SKM-1 treated with dmso at 0.1 percent for 144 hours (cell line): ENCODE measurements at regions not wholly inside any gene's neighbourhood (a gene's known extent, or its start where the extent isn't known, plus 50 kb on each side); places are given as distances from the start of the nearest gene placed in this dataset.

Experiments
- DNase-seq: peaks from one replicate; lab custom pipeline; 2025; ENCODE audit not compliant: unreplicated experiment; lab: John Stamatoyannopoulos, UW

DNA sequence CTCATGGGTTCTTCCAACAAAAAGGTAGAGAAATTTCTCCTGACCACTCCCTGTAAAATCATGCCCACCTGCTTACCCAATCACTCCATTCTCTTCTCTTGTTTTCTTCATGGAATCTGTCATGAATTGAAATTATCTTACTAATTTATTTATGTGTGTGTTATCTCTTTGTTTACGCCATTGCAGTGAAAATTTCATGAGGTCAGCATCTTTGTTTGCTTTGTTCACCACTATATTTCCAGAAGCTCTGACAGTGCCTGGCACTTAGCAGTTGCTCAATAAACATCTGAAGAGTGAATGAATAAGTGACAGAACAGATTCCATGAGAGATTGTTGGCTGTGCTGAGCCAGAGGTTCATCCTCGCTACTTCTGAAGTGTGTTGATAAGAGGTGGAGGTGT is 329.5 kb downstream of the NXPE2 start:
- no peak for DNase-seq

DNA sequence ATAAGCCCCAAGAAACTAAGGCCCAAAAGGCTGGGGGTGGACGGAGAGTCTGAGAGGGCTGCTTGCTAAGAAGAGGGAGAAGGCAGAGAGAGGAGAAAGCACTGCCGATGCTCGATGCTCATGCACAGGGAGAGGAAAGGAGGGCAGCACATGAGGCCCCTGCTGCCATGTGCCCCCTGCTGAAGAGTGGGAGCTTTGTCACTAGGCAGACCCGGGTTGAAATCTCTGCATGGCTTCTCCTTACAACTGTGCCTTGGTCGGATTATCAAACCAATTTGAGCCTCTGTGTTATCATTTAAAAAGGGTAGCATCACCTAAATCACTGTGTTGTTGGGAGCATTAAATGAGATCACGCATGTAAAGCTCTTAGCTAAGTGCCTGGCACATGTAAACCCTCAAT is 330.5 kb downstream of the NXPE2 start:
- no peak for DNase-seq

DNA sequence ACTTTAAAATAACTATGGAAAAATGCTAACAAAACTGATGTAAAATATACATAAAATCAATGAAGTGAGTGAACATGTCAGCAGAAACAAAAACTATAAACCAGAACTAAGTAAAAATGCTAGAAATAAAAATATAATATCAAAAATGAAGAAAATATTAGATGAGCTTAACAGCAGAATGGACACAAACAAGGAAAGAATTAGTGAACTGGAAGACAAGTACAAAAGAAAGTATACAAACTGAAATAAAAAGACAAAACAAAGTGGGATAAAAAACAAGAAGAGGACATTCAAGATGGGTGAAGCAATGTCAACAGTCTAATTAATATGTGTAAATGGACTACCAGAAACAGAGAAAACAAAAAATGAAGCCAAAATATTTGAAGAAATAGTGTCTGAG is 339.2 kb downstream of the NXPE2 start:
- no peak for DNase-seq

DNA sequence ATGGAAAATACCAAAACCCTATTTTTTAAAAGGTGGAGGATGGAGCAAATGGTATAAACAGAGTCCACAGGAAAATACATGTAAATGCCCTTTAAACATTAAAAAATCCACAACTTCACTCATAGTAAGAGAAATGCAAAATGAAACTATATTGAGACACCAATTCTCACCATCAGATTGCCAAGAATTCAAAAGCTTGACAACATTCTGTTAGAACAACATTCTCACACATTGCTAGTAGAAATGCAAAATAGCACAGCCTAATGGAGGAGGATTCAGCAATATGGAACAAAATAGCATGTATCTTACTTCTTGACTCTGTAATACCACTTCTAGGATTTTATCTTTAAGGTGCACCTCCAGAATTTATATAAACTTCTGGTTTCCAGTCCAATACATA is 351.8 kb downstream of the NXPE2 start:
- no peak for DNase-seq

DNA sequence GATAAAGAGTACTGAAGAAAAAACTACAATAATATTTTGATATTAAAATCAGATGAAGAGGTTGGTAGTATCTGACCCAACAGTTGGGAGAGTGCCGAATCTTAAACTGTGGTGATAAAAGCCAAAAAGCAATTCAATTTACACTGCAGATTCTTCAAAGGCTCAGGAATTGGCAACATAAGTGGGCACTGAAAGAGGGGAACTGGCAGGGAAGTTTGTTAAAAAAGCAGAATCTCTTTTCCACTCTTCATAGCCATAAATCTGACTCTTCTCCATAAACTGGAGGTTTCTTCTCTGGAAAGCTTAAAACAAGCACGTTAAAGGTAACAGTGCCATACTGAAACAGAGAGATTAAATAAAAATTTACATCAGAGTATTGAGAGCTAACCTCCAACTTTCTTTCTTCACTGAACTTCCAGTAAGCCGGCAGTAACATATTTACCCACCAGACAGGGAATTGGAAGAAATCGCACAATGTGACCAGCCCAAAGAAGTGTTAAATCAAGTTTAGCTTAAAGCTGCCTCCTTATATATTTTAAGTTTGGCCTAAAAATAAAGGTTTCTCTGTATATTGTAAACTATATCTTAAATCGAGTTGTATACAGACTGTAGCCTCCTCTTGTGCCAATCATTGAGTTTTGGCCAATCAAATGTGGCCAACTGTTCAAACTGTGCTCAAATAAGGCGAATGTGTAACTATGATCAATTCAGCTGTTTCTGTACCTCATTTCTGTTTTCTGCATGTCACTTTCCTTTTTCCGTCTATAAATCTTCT is 358.3 kb downstream of the NXPE2 start:
- DNase-seq: no peak

DNA sequence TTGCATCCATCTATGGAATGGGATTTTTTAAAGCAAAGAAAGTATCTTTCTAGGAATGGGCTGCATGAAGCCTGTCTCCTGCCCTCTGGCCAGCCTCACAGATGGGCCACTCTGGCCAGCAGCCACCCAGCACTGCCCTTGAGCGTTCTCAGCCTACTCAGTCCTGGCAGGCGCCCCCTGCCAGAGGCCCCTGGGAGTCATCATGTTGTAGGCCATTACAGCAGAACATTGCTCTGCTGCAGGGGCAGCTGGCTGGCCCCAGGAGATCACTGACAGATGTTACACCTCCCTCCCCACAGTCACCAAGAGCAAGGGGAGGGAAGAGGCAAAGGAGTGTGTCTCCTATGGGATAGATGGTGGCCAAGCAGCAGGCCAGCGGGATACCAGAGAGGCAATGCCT is 363.7 kb downstream of the NXPE2 start:
- DNase-seq: no peak

DNA sequence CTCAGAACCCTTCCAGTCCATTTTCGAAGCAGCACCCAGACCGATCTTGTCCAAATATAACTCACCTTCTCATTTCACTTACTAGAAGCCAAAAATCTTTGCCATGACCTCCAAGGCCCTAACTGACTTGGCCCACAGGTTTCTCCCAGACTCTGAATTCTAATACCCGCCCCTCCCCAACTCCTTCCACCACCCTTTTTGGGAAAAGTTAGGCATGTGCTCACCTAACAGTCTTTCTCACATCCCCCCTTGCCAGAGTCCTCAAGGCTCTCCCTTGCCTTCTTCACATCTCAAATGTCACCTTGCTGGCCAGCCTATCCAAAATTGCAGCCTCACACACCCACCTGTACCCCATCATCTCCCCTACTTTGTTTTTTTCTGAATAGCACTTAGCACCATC is 369.3 kb downstream of the NXPE2 start:
- no peak for DNase-seq

DNA sequence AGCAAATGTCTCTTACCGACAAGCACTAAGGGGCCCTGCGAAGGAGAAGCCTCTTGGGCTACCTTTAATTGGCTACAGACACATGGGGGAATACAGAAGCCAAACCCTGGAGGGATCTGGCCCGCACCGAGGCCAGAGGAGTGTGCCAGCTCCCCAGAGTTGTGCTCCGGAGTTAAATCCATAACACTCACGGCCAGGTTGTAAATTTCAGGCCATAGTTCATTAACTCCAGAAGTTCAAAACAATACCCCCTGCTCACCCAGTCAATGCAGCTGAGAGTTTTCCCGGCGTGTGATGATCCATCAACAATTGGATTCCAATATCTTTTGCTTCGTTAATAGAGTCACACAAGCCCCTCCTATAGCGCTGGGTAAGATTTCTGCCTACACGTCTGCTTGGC is 371.5 kb downstream of the NXPE2 start:
- DNase-seq: no peak

DNA sequence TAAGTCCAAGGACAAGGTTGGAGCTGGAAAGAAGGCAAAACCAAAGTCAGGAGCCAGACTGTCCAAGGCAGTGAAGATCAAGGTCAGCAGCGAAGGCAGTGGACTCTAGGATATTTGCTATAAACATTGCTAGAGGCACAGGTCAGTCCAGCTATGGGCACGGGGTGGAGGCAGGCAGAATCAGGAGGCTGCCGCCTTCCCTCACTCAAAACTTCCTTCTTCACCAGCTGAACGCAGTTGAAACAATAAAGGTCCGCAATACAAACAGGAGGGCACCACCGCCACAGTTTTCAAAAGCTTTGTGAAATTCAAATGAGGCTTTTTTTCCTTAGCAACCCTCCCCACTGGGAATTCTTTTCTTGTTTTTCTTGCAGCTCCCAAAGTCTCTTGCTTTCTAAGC is 372.4 kb downstream of the NXPE2 start:
- no peak for DNase-seq

DNA sequence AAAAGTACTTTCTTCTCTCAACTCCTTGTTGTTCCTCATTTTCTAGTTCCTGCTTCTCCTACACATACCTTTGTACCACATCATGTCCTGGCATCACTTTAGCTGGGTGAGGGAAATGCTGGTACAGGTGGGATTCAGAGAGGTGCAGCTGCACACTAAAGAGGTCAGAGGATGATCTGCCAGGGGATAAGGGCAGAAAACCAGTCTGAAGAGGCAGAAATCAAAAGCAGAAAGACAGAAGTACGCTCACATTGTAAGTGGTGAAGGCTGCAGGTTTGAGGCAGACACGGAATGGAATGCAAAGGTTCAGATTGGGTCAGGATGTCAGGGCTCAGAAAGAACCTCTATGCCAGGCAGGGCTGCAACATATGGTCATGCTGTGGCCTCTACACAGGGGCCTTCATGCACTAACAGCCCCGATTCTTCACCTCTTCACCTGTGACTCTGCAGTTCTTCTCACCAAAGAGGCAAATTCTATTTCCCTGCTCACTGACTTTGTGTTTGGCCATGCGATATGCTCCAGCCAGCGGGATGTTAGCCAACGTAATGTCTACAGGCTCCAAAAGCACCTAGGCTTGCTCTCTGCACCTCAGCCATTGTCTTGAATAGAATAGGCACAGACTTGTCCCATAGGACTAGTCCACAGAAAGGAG is 373.7 kb downstream of the NXPE2 start:
- no peak for DNase-seq

DNA sequence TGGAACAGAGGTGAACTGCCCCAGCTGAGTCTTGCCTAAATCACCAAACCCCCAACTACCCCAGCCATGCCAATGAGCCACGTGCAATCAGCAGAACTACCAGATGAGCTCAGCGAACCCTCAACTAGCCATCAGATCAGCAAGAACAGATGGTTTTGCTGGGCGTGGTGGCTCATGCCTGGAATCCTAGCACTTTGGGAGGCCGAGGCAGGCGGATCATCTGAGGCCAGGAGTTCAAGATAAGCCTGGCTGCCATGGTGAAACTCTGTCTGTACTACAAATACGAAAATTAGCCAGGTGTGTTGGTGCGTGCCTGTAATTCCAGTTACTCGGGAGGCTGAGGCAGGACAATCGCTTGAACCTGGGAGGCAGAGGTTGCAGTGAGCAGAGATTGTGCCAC is 374.3 kb downstream of the NXPE2 start:
- no peak for DNase-seq

DNA sequence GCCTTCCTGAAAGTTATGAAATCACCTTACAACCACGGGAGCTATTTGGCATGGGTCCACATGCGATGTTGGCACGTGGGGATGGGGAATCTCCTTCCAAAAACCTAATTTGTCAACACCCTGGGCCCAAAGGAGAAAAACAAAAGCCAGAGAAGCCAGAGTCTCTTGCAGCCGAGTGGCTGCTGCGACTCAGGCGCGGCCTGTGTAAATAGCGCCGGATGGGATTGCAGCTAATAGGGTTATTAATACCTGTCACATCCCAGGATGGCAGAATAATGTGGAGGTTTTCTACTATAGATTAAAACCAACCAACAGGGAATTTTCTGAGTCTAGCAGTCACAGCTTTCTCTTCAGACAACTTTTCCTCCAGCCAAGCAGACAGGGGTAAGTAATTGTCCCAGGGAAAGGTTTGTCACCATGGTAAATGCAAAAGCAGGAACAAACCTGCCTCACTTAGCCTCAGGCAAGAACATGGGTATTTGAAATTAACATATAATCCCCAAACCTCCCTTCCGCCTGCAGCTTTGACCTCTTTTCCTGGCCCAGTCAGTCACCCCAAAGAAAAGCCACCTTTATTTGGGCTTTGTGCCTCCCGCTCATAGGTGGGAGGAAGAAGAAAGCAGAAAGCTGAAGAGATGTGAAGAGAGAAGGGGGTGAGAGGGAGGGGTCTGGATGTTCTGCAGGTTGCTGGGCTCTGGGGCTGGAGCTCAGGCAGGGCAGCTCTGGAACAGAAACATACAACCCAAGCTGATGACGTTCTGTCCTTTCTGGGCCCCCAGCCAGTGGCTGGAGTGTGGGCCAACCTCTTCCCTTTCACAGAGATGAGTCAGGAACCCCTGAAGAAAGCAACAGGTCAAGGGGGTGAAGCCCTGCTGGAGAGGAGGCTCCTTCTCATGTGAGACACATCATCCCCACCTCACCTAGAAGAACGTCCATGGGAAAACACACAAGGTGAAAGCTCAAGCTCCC is 376.5 kb downstream of the NXPE2 start:
- DNase-seq: no peak

DNA sequence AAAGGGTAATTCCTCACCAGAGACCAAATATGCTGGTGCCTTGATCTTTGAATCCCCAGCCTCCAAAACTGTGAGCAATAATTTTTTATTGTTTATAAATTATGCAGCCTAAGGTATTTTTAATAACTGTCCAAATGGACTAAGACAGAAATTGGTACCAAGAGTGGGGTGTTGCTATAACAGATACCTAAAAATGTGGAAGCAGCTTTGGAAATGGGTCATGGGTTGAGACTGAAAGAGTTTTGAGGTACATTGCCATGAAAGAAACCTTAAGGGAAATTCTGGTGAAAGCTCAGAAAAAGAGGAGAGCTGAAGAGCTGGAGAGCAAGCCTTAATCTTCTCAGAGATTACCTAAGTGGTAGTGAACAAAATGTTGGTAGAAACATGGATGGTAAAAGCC is 378.2 kb downstream of the NXPE2 start:
- no peak for DNase-seq

DNA sequence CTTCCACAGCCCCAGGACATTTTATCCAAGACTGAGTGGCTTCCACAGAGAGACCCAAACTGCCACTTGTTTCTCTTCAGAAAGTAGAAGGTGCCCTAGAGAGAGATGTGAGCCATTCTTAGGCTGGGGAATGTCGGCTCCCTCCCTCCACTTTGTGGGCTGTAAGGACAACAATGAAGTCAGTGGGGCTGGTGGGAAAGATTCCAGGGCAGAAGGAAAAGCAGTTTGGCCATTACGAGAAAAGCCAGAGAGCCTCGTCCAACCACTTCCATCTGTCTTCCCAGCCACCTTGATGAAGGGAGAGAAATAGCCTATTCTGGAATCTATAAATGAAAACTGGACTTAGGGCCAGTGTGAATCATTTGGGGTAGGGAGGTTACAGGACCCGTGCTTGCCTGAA is 382.5 kb downstream of the NXPE2 start:
- no peak for DNase-seq

DNA sequence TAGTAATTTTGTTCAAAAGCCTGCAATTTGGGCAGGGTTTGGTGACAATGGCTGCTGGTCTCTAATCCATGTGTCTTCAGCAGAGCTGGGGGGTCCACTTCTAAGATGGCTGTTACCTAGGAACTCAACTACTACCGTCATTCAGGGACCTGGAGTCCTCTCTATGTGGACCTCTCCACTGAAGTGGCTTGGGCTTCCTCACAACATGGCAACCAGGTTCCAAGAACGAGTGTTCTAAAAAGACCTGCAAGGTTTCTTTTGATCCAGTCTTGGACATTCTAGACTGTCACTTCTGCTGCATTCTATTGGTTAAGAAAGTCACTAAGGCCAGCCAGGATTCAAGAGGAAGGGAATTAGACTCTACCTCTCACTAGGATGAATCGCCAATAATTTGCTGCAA is 387.0 kb downstream of the NXPE2 start:
- no peak for DNase-seq

DNA sequence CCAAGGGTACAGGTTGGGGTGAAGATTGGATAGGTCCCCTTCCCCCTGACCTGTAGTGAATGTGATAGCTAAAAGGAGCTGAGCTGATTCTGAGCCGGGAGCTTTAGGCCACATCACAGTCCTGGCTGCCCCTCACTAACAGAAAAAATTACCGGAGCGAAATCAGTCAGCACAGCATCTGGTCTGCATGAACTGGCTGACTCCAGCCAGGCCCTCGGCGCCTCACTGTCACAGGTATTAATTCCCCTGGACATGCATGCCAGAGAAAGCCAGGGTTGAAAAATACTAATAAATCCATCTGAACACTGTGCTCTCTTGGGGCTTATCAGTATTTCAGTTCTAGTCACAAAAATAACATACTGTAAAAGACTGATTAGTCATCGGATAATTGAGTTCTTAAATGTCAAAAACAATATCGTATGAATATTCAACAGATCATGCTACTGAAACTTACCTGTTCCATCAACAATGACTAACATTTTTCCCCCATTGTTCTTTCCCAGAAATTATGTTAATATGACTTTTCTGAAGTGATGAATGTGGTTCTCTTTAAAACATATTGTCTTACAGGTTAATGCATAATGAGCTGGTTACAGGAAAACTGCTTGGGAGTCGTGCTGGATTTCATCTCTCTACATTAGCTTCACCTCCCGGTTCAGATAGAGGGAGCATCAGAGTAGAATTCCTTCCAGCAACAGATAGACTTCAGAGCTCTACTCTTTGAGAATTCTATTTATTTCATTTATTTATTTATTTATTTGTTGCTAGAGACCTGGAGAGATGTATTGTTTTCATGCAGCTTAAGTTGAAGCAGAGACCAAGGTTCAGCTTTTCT is 387.7 kb downstream of the NXPE2 start:
- DNase-seq: no peak

DNA sequence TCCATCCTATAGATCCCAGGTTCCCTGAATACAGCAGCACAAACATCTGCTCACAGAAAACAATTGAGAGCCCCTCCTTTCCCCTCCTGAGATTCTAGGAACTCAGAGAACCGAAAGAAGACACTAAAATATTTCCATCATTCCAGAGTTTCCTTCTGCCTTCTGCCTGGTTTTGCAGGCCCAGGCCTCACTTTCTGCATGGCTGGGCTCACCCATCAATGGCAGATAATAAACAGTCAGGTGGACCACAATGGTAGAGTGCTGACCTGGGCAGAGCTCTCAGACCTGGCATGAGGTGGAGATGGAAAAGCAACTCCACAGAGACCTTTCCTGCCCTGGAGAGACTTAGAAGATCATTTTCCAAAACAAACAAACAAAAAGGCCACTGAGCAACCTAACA is 389.1 kb downstream of the NXPE2 start:
- no peak for DNase-seq

DNA sequence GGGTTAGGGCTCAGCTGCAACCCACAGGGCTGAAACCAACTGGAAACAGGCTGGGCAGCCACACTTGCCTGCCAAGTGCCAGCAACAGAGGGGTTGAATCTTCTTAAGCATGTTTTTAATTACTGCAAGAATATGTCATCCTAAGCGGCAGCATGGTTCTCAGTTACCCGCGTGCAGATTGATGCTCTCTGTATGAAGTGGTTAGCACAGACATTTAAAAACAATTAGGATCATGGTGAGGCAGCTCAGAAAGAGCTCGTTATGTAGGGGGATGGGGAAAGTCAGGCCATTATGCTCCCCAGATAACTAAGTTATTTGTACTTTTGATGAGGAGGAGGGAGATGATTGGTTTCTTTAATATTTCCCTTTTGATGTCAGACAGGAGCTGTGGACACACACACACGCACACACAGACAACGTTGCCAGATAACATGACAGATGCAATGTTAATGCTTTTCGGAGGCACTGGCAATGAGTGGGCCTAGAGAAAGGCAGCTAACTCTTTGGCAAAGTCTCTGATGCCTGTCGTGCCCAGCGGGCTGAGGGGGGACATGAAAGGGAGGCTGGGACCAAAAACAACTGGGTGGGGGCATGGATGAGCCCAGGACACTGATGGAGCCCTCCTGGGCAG is 389.7 kb downstream of the NXPE2 start:
- no peak for DNase-seq

DNA sequence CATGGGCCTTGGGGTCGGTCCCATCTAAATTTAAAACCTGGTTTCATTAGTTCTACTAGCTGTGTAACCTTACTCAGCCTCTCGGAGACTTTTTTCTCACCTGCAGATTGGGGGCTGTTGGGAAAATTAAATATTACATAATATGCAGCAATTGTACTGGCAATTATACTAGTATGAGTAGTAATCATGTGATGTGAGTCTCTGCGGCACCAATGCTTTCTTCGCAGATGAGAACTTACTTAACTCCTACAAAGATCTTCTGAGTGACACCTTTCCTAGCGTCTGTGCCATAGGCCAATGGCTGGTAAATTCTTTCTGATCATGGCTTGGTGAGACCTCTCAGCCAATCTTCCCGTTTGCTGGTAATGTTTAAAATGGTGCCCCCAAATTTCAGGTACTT is 391.3 kb downstream of the NXPE2 start:
- DNase-seq: no peak

DNA sequence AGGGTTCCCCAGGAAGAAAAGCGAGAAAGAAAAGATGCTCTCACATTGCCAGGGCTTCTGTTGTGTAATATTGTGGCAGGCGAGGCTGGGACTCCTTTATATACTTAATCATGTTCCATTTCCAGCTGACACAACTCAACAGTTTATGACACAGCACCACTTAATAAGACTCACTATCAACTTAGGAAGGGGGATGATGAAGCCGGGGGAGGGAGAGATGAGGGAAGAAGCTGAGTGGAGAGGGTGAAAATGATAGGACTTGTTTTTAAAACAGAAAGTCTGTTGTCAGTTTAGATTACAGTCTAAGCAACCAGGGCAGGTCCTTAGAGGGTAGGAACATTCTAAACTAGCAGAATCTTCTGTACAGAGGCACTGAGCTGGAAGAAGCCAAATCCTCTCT is 397.0 kb downstream of the NXPE2 start:
- no peak for DNase-seq
